Spleen (tissue), 11 donors: ENCODE measurements at regions not wholly inside any gene's neighbourhood (a gene's known extent, or its start where the extent isn't known, plus 50 kb on each side); places are given as distances from the start of the nearest gene placed in this dataset.

ENCODE experiments used
- DNase-seq: peaks from one replicate; pipeline ENCODE4 v3.0.0-alpha.2; 2020
- H3K27ac ChIP-seq, 8 donors: fragments of 200-600 bp; sonication (generic) in 7 of 8; 1 replicate in 4 of 8; 2 replicates in 4 of 8; pipeline versions ENCODE4 v1.5.0 to v1.8.0; 2016 to 2021; ENCODE audit warnings: inconsistent platforms in 4 of 8, mild to moderate bottlenecking in 4 of 8, moderate library complexity in 1 of 8
- H3K27me3 ChIP-seq, 7 donors: fragments of 200-600 bp; sonication (generic) in 6 of 7; replicated peaks in 1 of 7; 1 replicate in 4 of 7; 2 replicates in 3 of 7; pipeline versions ENCODE4 v1.5.0 to v1.8.0; 2016 to 2021; ENCODE audit warnings: inconsistent platforms in 3 of 7, mild to moderate bottlenecking in 1 of 7
- H3K36me3 ChIP-seq, 6 donors: fragments of 200-600 bp; sonication (generic) in 5 of 6; 1 replicate in 4 of 6; 2 replicates in 2 of 6; pipeline versions ENCODE4 v1.5.0 to v1.8.0; 2016 to 2021; ENCODE audit warnings: inconsistent platforms in 2 of 6
- H3K4me1 ChIP-seq, 6 donors: fragments of 200-600 bp; sonication (generic) in 5 of 6; 1 replicate in 3 of 6; 2 replicates in 3 of 6; pipeline versions ENCODE4 v1.5.0 to v1.8.0; 2016 to 2021; ENCODE audit warnings: inconsistent platforms in 3 of 6
- H3K4me3 ChIP-seq, 8 donors: fragments of 200-600 bp; sonication (generic) in 7 of 8; 1 replicate in 4 of 8; 2 replicates in 4 of 8; pipeline versions ENCODE4 v1.5.0 to v1.8.0; 2016 to 2021; ENCODE audit warnings: inconsistent platforms in 4 of 8, mild to moderate bottlenecking in 4 of 8, moderate library complexity in 2 of 8
- H3K9me3 ChIP-seq, 8 donors: fragments of 200-600 bp; sonication (generic) in 7 of 8; 1 replicate in 4 of 8; 2 replicates in 4 of 8; pipeline versions ENCODE4 v1.5.0 to v1.8.0; 2016 to 2021; ENCODE audit warnings: inconsistent platforms in 4 of 8
- CTCF ChIP-seq, 11 experiments: fragments of 200-600 bp in 7 of 11; fragments of 450-650 bp in 4 of 11; sonication (generic) in 4 of 11; IDR thresholded peaks in 8 of 11; conservative IDR thresholded peaks in 3 of 11; 1 replicate in 7 of 11; 2 replicates in 4 of 11; pipeline versions ENCODE4 v1.4.0 to v1.8.0; 2016 to 2021; ENCODE audit warnings: antibody characterized with exemption in 11 of 11, inconsistent platforms in 4 of 11, mild to moderate bottlenecking in 1 of 11
- POLR2A ChIP-seq, 3 donors: fragments of 450-650 bp; IDR thresholded peaks; one replicate each; pipeline ENCODE4 v1.5.1; 2017; ENCODE audit warnings: antibody characterized with exemption in 3 of 3, mild to moderate bottlenecking in 1 of 3
- POLR2AphosphoS5 ChIP-seq, 3 donors: sonication (generic); formaldehyde crosslinking; IDR thresholded peaks; one replicate each; pipeline ENCODE4 v1.5.1; 2017; ENCODE audit warnings: antibody characterized with exemption in 3 of 3
- WGBS, 5 donors: extraction: QIAGEN DNeasy Blood & Tissue Kit in 3 of 5; methylation state at CpG; one replicate each; pipeline versions ENCODE4 v1.1.5 to v1.1.7; 2013 to 2018; 5-methylcytosine and 5-hydroxymethylcytosine counted together
- intact Hi-C: fragments of 100-400 bp; cut with DNase I; formaldehyde crosslinking; loops from one replicate; pipeline ENCODE4 v1.15.0; 2023; ENCODE audit warnings: low total_unique reads
- donor health status: healthy with polysubstance abuse.
- donor health status: DM: no; HTN: no; CAD: no; lungs with moderate emphysema.
- donor health status: DM: no; HTN: no; CAD: no.
- donor health status: Bipolar disorder and iron deficiency.
- donor health status: healthy.
- donor health status: DM: no; HTN: no; CAD: no.
- donor health status: DM: yes; HTN: yes; CAD: no.

- no peak overlapping the region for H3K27ac ChIP-seq
- TF ChIP-seq POLR2A (IDR thresholded peaks at IDR 0.05) = no peak
- no peak for TF ChIP-seq POLR2AphosphoS5 (IDR thresholded peaks at IDR 0.05)
- TF ChIP-seq CTCF (IDR thresholded peaks at IDR 0.05 in 8 of 11, conservative IDR thresholded peaks at IDR 0.05 in 3 of 11) = no peak
- no peaks in the 10 kb centered on the region for H3K36me3 ChIP-seq
- intact Hi-C loops = no loop called here
- WGBS, 5 donors = 70 to 89% (median 76%) methylated on average over 1 of the region's 1 CpG
- no peak overlapping the region for H3K4me3 ChIP-seq
- H3K27me3 ChIP-seq = no peaks in the 10 kb centered on the region
- no peak for DNase-seq
- no peaks in the 10 kb centered on the region for H3K9me3 ChIP-seq
- no peaks in the 10 kb centered on the region for H3K4me1 ChIP-seq
Observed at GRCh38 chr11:82056450-82056849, 677.2 kb downstream of the FAM181B start.

- TF ChIP-seq POLR2A (IDR thresholded peaks at IDR 0.05) (no peak), POLR2AphosphoS5 (IDR thresholded peaks at IDR 0.05) (no peak), CTCF (IDR thresholded peaks at IDR 0.05 in 8 of 11, conservative IDR thresholded peaks at IDR 0.05 in 3 of 11) (no peak)
- Histone ChIP-seq H3K27ac (no peak overlapping the region), H3K36me3 (no peaks in the 10 kb centered on the region), H3K4me1 (no peaks in the 10 kb centered on the region), H3K27me3 (no peaks in the 10 kb centered on the region), H3K4me3 (no peak overlapping the region), H3K9me3 (peaks cover 0 to 11% (median 3%) of the 10 kb centered on the region in 8 donors)
- intact Hi-C loops = no loop called here
- WGBS, 5 donors = 78 to 89% (median 82%) methylated on average over 3 of the region's 3 CpGs
- DNase-seq = no peak
Observed at GRCh38 chr11:82049199-82049598, 684.5 kb downstream of the FAM181B start.

DNA sequence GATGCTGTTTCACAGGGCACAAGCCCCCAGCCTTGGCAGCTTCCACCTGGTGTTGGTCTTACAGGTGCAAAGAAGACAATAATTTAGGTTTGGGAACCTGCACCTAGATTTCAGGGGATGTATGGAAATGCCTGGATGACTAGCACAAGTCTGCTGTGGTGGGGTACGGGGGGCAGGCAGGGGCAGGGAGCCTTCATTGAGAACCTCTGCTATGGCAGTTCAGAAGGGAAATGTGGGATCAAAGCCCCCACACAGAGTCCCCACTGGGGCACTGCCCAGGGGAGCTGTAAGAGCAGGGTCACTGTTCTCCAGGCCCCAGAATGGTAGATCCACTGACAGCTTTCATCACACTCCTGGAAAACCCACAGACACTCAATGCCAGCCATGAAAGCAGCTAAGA is 686.5 kb downstream of the FAM181B start:
- intact Hi-C loops = no loop called here
- no peak for TF ChIP-seq POLR2A (IDR thresholded peaks at IDR 0.05)
- no peak for TF ChIP-seq POLR2AphosphoS5 (IDR thresholded peaks at IDR 0.05)
- no peak for TF ChIP-seq CTCF (IDR thresholded peaks at IDR 0.05 in 8 of 11, conservative IDR thresholded peaks at IDR 0.05 in 3 of 11)
- DNase-seq = no peak
- Histone ChIP-seq H3K36me3 (no peaks in the 10 kb centered on the region), H3K4me3 (no peak overlapping the region), H3K4me1 (no peaks in the 10 kb centered on the region), H3K27ac (no peak overlapping the region), H3K27me3 (no peaks in the 10 kb centered on the region), H3K9me3 (peaks cover 0 to 11% (median 3%) of the 10 kb centered on the region in 8 donors)
- WGBS, 5 donors = 74 to 100% (median 89%) methylated on average over 1 of the region's 1 CpG

- H3K27ac ChIP-seq = no peak overlapping the region
- intact Hi-C loops = no loop called here
- 76 to 87% (median 83%) methylated on average over 1 of the region's 1 CpG for WGBS, 5 donors
- H3K4me3 ChIP-seq = no peak overlapping the region
- no peaks in the 10 kb centered on the region for H3K36me3 ChIP-seq
- no peak for DNase-seq
- peaks cover 0 to 11% (median 3%) of the 10 kb centered on the region in 8 donors for H3K9me3 ChIP-seq
- no peak for TF ChIP-seq POLR2AphosphoS5 (IDR thresholded peaks at IDR 0.05)
- TF ChIP-seq POLR2A (IDR thresholded peaks at IDR 0.05) = no peak
- TF ChIP-seq CTCF (IDR thresholded peaks at IDR 0.05 in 8 of 11, conservative IDR thresholded peaks at IDR 0.05 in 3 of 11) = no peak
- H3K4me1 ChIP-seq = no peaks in the 10 kb centered on the region
- H3K27me3 ChIP-seq = no peaks in the 10 kb centered on the region
Observed at GRCh38 chr11:82046778-82047177, 686.9 kb downstream of the FAM181B start.
